ENCODE measurements at regions not wholly inside any gene's neighbourhood (a gene's known extent, or its start where the extent isn't known, plus 50 kb on each side); places are given as distances from the start of the nearest gene placed in this dataset.

- H3K27me3 ChIP-seq, result no peaks in the 10 kb centered on the region
- no peaks in the 10 kb centered on the region for H3K4me1 ChIP-seq
- H3K9me3 ChIP-seq, result no peaks in the 10 kb centered on the region
- DNase-seq (ENCODE audit: low spot score in 2 of 2), result no peak
- TF ChIP-seq CTCF (IDR thresholded peaks at IDR 0.05) (no peak), POLR2AphosphoS5 (IDR thresholded peaks at IDR 0.05) (no peak), POLR2A (IDR thresholded peaks at IDR 0.05) (no peak)
- H3K27ac ChIP-seq, result no peak overlapping the region
- intact Hi-C loops (cut with DNase I; ENCODE audit: low total_unique reads), result no loop called here
- no peaks in the 10 kb centered on the region for H3K36me3 ChIP-seq
- H3K4me3 ChIP-seq, result no peak overlapping the region
These were observed 167.3 kb upstream of the AKIRIN2 start for GRCh38 chr6:87869064-87869905.

GRCh38 chr6:87860902-87861301 is 158.9 kb upstream of the AKIRIN2 start:
- Histone ChIP-seq H3K4me3 (no peak overlapping the region), H3K27me3 (no peaks in the 10 kb centered on the region), H3K9me3 (peaks cover 0 to 7% of the 10 kb centered on the region in 2 donors), H3K36me3 (no peaks in the 10 kb centered on the region), H3K4me1 (no peaks in the 10 kb centered on the region), H3K27ac (no peak overlapping the region)
- intact Hi-C loops (cut with DNase I; ENCODE audit: low total_unique reads), result no loop called here
- DNase-seq (ENCODE audit: low spot score in 2 of 2), result no peak
- TF ChIP-seq POLR2A (IDR thresholded peaks at IDR 0.05) (no peak), CTCF (IDR thresholded peaks at IDR 0.05) (no peak), POLR2AphosphoS5 (IDR thresholded peaks at IDR 0.05) (no peak)

GRCh38 chr6:87858440-87858839 is 156.4 kb upstream of the AKIRIN2 start:
- Histone ChIP-seq H3K27me3 (no peaks in the 10 kb centered on the region), H3K9me3 (peaks cover 0 to 7% of the 10 kb centered on the region in 2 donors), H3K27ac (no peak overlapping the region), H3K36me3 (no peaks in the 10 kb centered on the region), H3K4me1 (no peaks in the 10 kb centered on the region), H3K4me3 (no peak overlapping the region)
- no peak for DNase-seq (ENCODE audit: low spot score in 2 of 2)
- TF ChIP-seq POLR2AphosphoS5 (IDR thresholded peaks at IDR 0.05) (no peak), CTCF (IDR thresholded peaks at IDR 0.05) (no peak), POLR2A (IDR thresholded peaks at IDR 0.05) (no peak)
- intact Hi-C loops (cut with DNase I; ENCODE audit: low total_unique reads), result no loop called here

- Histone ChIP-seq H3K36me3 (no peaks in the 10 kb centered on the region), H3K27ac (no peak overlapping the region), H3K4me1 (no peaks in the 10 kb centered on the region), H3K27me3 (no peaks in the 10 kb centered on the region), H3K9me3 (no peaks in the 10 kb centered on the region), H3K4me3 (no peak overlapping the region)
- intact Hi-C loops (cut with DNase I; ENCODE audit: low total_unique reads), result no loop called here
- DNase-seq (ENCODE audit: low spot score in 2 of 2), result no peak
- TF ChIP-seq POLR2A (IDR thresholded peaks at IDR 0.05) (no peak), CTCF (IDR thresholded peaks at IDR 0.05) (no peak), POLR2AphosphoS5 (IDR thresholded peaks at IDR 0.05) (no peak)
These were observed 149.8 kb upstream of the AKIRIN2 start for GRCh38 chr6:87851674-87852299.

GRCh38 chr6:87848616-87849015 is 146.6 kb upstream of the AKIRIN2 start:
- intact Hi-C loops (cut with DNase I; ENCODE audit: low total_unique reads), result no loop called here
- no peaks in the 10 kb centered on the region for H3K4me1 ChIP-seq
- H3K27me3 ChIP-seq, result no peaks in the 10 kb centered on the region
- no peaks in the 10 kb centered on the region for H3K36me3 ChIP-seq
- H3K9me3 ChIP-seq, result no peaks in the 10 kb centered on the region
- no peak overlapping the region for H3K4me3 ChIP-seq
- no peak for DNase-seq (ENCODE audit: low spot score in 2 of 2)
- no peak for TF ChIP-seq POLR2AphosphoS5 (IDR thresholded peaks at IDR 0.05)
- H3K27ac ChIP-seq, result peak overlapping the region; percentile 1 to 66

Data from breast epithelium (tissue), 4 donors.